ENCODE measurements at regions not wholly inside any gene's neighbourhood (a gene's known extent, or its start where the extent isn't known, plus 50 kb on each side); places are given as distances from the start of the nearest gene placed in this dataset.

DNA sequence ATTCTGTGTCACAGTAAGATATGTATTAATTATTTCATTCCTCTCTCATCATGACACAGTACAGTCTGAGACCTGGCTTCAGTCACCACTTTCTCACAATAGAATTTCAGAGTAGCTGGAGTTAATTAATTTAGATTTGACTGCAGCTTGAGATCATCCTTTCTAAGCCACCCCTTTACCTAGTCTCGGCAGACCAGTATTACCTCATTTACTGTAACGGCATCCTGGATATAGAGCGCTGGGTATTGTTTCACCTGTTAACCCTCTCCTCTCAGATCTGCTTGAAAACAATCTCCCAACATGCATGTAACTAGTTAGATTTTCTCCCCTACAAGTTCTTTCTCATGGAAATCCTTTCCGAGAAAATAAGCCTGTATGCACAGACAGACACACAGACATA is 1057.5 kb downstream of the GATA3 start:
- TF ChIP-seq, protein P1, sequence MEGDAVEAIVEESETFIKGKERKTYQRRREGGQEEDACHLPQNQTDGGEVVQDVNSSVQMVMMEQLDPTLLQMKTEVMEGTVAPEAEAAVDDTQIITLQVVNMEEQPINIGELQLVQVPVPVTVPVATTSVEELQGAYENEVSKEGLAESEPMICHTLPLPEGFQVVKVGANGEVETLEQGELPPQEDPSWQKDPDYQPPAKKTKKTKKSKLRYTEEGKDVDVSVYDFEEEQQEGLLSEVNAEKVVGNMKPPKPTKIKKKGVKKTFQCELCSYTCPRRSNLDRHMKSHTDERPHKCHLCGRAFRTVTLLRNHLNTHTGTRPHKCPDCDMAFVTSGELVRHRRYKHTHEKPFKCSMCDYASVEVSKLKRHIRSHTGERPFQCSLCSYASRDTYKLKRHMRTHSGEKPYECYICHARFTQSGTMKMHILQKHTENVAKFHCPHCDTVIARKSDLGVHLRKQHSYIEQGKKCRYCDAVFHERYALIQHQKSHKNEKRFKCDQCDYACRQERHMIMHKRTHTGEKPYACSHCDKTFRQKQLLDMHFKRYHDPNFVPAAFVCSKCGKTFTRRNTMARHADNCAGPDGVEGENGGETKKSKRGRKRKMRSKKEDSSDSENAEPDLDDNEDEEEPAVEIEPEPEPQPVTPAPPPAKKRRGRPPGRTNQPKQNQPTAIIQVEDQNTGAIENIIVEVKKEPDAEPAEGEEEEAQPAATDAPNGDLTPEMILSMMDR (IDR thresholded peaks at IDR 0.05): no peak
- TF ChIP-seq POLR2A (IDR thresholded peaks at IDR 0.05): no peak
